Islet of Langerhans (tissue), 1 donor: ENCODE measurements at regions not wholly inside any gene's neighbourhood (a gene's known extent, or its start where the extent isn't known, plus 50 kb on each side); places are given as distances from the start of the nearest gene placed in this dataset.

Experiments used
- FAIRE-seq: peaks from one replicate; lab custom pipeline; 2011; peaks lifted over from hg19 to GRCh38; lab: Jason Lieb, UNC

DNA sequence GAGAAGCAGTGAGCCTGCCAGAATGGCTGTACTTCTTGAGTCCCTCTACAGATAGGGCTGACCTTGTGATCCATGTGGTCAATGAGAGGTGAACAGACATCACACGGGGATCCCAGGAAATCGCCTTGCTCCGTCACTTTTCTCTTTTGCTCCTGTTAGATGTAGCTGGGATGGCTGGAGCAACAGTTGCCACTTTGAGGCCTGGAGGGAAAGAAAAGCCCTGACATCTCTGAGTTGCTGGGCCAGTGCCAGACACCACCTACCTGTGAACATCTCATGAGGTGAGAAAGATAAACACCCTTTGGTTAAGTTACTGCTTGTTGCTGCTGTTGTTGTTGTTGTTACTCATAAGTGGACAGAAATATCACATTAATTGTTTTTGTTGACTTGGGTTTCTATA lies 840.3 kb downstream of the TBC1D22A start:
- no peak for FAIRE-seq

DNA sequence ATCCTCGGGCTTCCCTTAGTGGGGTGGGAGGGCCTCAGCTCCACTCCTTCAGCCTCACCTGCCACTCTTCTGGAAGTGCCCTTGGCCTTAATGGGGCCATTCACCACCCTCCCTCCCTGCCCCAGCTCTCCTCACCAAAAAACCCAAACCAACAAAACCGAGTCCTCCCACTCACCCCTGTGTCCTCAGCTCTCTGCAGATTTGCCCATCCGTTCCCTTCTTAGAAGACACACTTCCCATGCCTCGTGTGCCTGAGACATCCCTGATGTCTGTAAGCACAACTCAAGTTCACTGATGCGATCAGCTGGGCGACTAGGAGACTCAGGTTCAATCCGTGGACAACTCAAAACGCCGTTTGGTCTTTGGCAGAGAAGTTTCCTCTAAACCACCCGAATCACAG lies 839.2 kb downstream of the TBC1D22A start:
- no peak for FAIRE-seq

GRCh38 chr22:47600791-47601625 lies 838.6 kb downstream of the TBC1D22A start:
- no peak for FAIRE-seq

- FAIRE-seq = no peak
Measured at GRCh38 chr22:47600281-47600680, 837.8 kb downstream of the TBC1D22A start.

GRCh38 chr22:47599753-47600152 lies 837.3 kb downstream of the TBC1D22A start:
- no peak for FAIRE-seq

GRCh38 chr22:47598864-47599263 lies 836.4 kb downstream of the TBC1D22A start:
- FAIRE-seq = no peak

GRCh38 chr22:47597041-47597440 lies 834.6 kb downstream of the TBC1D22A start:
- FAIRE-seq = no peak

GRCh38 chr22:47596176-47596690 lies 833.8 kb downstream of the TBC1D22A start:
- FAIRE-seq = no peak

DNA sequence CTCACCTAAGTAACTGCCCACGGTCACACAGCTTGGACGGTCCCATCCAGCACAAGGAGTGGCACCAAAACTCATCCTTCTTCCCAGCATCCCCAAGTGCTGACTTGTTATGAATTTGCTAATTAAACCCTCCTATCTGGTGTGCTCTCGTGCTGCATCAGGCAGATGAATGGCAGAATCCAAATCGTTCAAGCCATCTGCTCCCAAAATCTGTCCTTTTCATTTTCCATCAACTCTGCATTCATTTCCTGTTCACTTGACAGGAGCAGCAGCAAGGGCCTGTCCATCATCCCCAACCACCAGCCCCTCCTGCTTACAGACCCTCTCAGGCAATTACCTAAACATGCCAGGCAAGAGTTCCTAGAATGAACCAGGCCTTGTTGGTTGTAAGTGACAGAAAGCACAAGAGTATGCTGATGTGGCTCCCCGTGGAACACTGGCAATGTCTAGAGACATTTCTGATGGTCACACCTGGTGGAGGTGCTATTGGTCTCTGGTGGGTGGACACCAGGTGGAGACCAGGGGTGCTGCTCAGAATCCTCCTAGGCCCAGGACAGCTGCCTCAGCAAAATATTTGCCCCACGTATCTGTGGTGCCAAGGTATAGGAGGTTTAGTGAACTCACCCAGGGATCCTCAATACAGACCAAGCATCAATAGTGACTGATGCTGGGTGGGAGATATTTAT lies 832.5 kb downstream of the TBC1D22A start:
- FAIRE-seq = no peak

GRCh38 chr22:47593911-47594311 lies 831.5 kb downstream of the TBC1D22A start:
- no peak for FAIRE-seq

GRCh38 chr22:47593291-47593690 lies 830.8 kb downstream of the TBC1D22A start:
- no peak for FAIRE-seq

DNA sequence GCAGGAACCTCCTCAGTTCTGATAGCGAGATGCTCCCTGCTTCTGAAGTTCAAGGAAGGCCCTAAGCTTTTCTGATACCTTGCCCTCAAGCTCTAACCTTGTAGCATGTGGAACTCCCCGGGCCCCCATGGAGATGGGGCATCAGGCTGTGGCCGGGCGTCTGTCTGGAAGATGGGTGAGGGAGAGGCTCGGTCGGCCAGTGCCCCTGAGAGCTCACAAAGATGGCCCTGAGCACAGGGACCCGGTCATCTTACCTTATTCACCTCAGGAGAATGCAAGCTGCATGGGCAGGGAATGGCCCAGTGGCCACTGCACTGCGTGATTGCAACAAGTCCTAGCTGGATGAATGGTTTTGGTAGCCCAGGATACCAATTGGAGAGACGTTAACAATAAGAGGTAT lies 830.3 kb downstream of the TBC1D22A start:
- no peak for FAIRE-seq

DNA sequence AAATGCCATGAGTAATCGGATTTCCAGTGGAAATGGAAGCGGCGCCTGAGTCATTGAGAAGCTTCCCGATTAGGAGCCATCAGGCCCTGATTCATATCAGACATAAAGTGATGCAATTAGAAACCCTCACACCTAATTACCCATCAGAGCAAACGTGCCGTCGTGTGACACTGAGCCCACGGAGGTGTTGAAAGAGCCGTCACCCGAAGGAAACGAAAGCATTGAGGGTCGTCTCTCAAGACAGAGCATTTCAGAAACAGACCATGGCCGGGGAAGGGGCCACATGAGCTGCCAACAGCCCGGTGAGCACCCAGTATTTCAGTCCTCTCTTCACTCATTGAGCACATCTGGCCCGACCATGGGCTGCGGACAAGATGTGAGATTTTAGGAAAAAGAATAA lies 829.3 kb downstream of the TBC1D22A start:
- FAIRE-seq = no peak

- no peak for FAIRE-seq
Measured at GRCh38 chr22:47591016-47591415, 828.6 kb downstream of the TBC1D22A start.

DNA sequence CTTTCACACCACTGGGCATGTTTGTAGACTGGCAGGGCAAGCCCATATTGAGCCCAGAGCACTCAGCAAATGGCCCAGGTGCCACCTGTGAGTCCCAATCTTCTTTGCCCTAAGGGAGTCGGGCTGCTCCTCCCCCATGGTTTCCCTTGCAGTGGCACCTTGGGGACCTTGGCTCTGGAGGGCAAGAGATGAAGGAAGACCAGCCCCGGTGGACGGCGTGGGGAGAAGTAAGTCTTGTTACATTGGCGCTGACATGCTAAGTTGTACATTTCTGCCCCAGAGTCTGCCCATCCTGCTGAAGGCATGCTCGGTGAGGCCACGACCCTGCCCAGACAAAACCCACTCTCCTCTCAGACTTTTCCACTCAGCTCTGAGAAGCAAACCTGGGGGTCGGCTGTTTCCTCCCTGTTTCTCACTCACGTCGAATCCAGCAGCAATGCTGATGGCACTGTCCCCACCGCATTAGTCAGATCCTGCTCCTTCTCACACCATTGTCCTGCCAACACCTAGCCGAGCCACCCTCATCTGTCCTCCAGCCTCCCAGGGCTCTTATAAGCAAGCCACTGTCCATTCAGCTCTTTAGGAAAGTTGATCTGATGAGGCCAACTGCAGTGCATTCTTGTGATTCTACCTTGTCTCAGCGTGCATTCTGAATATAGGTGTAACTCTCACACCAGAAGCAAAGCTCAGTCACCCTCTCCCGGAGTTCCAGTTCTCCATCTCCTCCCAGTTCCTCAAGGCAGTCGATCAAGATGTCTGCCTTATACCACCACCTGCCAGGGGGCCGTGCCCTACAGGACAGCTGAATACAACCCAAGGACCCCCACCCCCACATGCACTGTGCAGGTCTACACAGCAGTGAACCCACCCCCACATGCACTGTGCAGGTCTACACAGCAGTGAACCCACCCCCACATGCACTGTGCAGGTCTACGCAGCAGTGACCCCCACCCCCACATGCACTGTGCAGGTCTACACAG lies 827.1 kb downstream of the TBC1D22A start:
- FAIRE-seq = no peak

GRCh38 chr22:47588578-47588960 lies 826.1 kb downstream of the TBC1D22A start:
- FAIRE-seq = no peak

- no peak for FAIRE-seq
Measured at GRCh38 chr22:47587861-47588577, 825.6 kb downstream of the TBC1D22A start.

DNA sequence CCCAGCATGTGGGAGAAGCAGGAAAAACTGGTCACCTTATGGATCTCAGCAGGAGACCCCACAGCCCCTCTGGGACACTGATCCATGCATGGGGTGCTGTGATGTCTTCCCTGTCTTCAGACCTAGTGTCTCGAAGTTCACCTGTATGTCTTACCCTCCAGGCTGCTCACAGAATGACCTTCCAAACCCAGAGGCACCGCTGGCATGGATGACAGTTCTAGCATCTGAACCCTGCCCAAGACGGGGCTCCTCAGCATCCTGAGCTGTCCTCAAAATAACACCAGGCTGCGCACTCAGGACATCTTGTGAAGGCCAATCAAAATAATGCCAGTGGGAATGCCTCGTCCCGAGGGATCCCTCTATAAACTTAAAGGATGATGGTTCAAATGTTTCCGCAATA lies 824.9 kb downstream of the TBC1D22A start:
- FAIRE-seq = no peak

DNA sequence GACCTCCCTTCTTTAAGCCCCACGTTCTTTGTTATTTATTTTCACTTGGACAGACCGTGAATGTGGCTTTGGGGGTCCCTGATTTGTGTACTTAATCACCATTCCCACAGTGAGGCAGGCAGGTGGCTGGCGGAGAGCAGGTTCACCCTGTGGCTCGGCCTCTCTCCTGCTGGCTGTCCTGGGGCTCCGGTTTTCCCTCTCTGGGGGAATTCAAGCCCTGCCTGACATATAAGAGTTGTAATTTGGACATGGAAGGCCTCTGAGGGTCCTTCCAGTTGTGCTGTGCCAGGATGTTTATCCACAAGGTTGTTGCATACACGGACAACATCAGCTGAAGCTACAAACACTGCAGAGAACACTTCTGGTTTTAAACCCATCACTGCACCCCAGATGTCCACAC lies 824.5 kb downstream of the TBC1D22A start:
- FAIRE-seq = no peak

DNA sequence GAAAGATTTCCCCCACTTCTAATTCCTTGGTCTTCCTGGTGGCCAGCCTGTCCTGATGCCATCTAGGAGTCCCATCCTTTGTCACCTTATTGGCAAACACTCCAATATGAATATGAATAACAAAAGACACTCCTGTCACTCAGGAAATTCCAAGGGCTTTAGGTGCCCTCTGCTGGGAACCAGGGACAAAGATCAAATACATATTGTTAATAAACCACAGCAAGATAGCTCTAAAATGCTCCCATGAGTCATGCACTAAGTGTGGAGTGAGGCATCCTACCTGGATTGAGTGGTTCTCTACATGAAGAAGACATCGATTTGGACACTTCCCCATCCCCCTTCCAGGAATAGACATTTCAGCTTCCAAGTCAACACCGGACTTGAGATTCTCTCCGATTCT lies 823.6 kb downstream of the TBC1D22A start:
- FAIRE-seq = no peak

- no peak for FAIRE-seq
Measured at GRCh38 chr22:47583959-47584562, 821.6 kb downstream of the TBC1D22A start.
